Pulmonary artery endothelial cell (primary cell): ENCODE measurements at regions not wholly inside any gene's neighbourhood (a gene's known extent, or its start where the extent isn't known, plus 50 kb on each side); places are given as distances from the start of the nearest gene placed in this dataset.
"Not testable (repeated sequence)": the region's sequence is repeated elsewhere in the genome, so short reads cannot be mapped to it uniquely, and the experiment has no call there.

Experiments used
- DNase-seq: peaks from one replicate; pipeline ENCODE4 v3.0.0-alpha.2; 2011; ENCODE audit warnings: low read depth, low spot score

GRCh38 chr5:124796495-124796894 lies 50.1 kb upstream of the ZNF608 start:
- no peak for DNase-seq

- DNase-seq = no peak
These were observed 51.2 kb upstream of the ZNF608 start for GRCh38 chr5:124797665-124798087.

- no peak for DNase-seq
These were observed 52.5 kb upstream of the ZNF608 start for GRCh38 chr5:124798890-124799289.

GRCh38 chr5:124801551-124801950 lies 55.1 kb upstream of the ZNF608 start:
- DNase-seq = no peak

GRCh38 chr5:124803617-124804323 lies 57.3 kb upstream of the ZNF608 start:
- DNase-seq = no peak

- DNase-seq = no peak
These were observed 59.6 kb upstream of the ZNF608 start for GRCh38 chr5:124806026-124806372.

- peak; percentile 57 for DNase-seq
These were observed 60.1 kb upstream of the ZNF608 start for GRCh38 chr5:124806373-124807077.

- DNase-seq = no peak
These were observed 62.4 kb upstream of the ZNF608 start for GRCh38 chr5:124808842-124809268.

- no peak for DNase-seq
These were observed 64.1 kb upstream of the ZNF608 start for GRCh38 chr5:124810396-124811006.

- peak; percentile 60 for DNase-seq
These were observed 66.4 kb upstream of the ZNF608 start for GRCh38 chr5:124812771-124813358.

GRCh38 chr5:124816381-124816780 lies 69.9 kb upstream of the ZNF608 start:
- no peak for DNase-seq

GRCh38 chr5:124819201-124819600 lies 72.8 kb upstream of the ZNF608 start:
- DNase-seq = no peak

- DNase-seq = no peak
These were observed 76.2 kb upstream of the ZNF608 start for GRCh38 chr5:124822647-124823046.

- DNase-seq = no peak
These were observed 76.9 kb upstream of the ZNF608 start for GRCh38 chr5:124823380-124823779.

- DNase-seq = peak; percentile 46
These were observed 78.3 kb upstream of the ZNF608 start for GRCh38 chr5:124824637-124825158.

GRCh38 chr5:124825250-124825982 lies 79.0 kb upstream of the ZNF608 start:
- no peak for DNase-seq

- DNase-seq = no peak
These were observed 79.5 kb upstream of the ZNF608 start for GRCh38 chr5:124825983-124826337.

GRCh38 chr5:124828731-124829234 lies 82.3 kb upstream of the ZNF608 start:
- no peak for DNase-seq

GRCh38 chr5:124831687-124832240 lies 85.3 kb upstream of the ZNF608 start:
- no peak for DNase-seq

GRCh38 chr5:124832510-124832909 lies 86.1 kb upstream of the ZNF608 start:
- no peak for DNase-seq

- DNase-seq = not testable (repeated sequence)
These were observed 89.9 kb upstream of the ZNF608 start for GRCh38 chr5:124836314-124836713.
